ENCODE measurements at regions not wholly inside any gene's neighbourhood (a gene's known extent, or its start where the extent isn't known, plus 50 kb on each side); places are given as distances from the start of the nearest gene placed in this dataset.

GRCh38 chr2:45273412-45274249 lies 264.4 kb upstream of the SIX2 start:
- no peak for DNase-seq

- no peak for DNase-seq
Observed at GRCh38 chr2:45272549-45273265, 263.5 kb upstream of the SIX2 start.

- DNase-seq, result no peak
Observed at GRCh38 chr2:45269149-45269793, 260.0 kb upstream of the SIX2 start.

GRCh38 chr2:45268631-45269030 lies 259.4 kb upstream of the SIX2 start:
- DNase-seq, result no peak

GRCh38 chr2:45267062-45267792 lies 258.0 kb upstream of the SIX2 start:
- DNase-seq, result no peak

GRCh38 chr2:45265336-45265735 lies 256.1 kb upstream of the SIX2 start:
- DNase-seq, result no peak

GRCh38 chr2:45264227-45265225 lies 255.3 kb upstream of the SIX2 start:
- no peak for DNase-seq

GRCh38 chr2:45263147-45263546 lies 253.9 kb upstream of the SIX2 start:
- peak; percentile 7 for DNase-seq

- DNase-seq, result no peak
Observed at GRCh38 chr2:45261746-45262145, 252.5 kb upstream of the SIX2 start.

- DNase-seq, result no peak
Observed at GRCh38 chr2:45260946-45261345, 251.7 kb upstream of the SIX2 start.

GRCh38 chr2:45259547-45260160 lies 250.4 kb upstream of the SIX2 start:
- DNase-seq, result no peak

- DNase-seq, result no peak
Observed at GRCh38 chr2:45259138-45259537, 249.9 kb upstream of the SIX2 start.

- no peak for DNase-seq
Observed at GRCh38 chr2:45258311-45258710, 249.1 kb upstream of the SIX2 start.

- no peak for DNase-seq
Observed at GRCh38 chr2:45257820-45258219, 248.6 kb upstream of the SIX2 start.

GRCh38 chr2:45256867-45257641 lies 247.8 kb upstream of the SIX2 start:
- no peak for DNase-seq

- no peak for DNase-seq
Observed at GRCh38 chr2:45256173-45256866, 247.1 kb upstream of the SIX2 start.

- peak; percentile 54 for DNase-seq
Observed at GRCh38 chr2:45255563-45255962, 246.3 kb upstream of the SIX2 start.

GRCh38 chr2:45254025-45254424 lies 244.8 kb upstream of the SIX2 start:
- no peak for DNase-seq

GRCh38 chr2:45253151-45253550 lies 243.9 kb upstream of the SIX2 start:
- no peak for DNase-seq

GRCh38 chr2:45250176-45250575 lies 240.9 kb upstream of the SIX2 start:
- no peak for DNase-seq
